ENCODE measurements at regions not wholly inside any gene's neighbourhood (a gene's known extent, or its start where the extent isn't known, plus 50 kb on each side); places are given as distances from the start of the nearest gene placed in this dataset.

DNA sequence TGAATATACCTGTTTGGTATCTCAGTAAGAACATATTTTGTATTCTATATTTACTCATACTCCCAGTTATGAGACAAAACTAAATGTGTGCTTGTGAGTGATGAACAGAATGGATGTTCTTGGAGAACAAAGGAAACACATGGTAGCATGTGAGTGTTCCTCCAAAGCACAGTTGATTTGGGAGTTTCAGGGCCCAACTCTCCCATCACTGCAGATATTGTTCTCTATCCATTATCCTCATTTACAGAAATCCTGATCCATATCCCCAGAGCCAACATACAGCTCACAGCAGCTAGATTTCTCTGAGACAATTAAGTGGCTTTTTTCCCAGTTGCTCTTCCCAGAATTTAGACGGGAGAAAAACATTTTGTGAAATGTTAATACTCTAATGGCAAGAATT is 75.6 kb upstream of the MAPRE2 start:
- TF ChIP-seq POLR2AphosphoS5 (IDR thresholded peaks at IDR 0.05; ENCODE audit: low read depth, low read length) (no peak), SIN3A (IDR thresholded peaks at IDR 0.05; ENCODE audit: borderline replicate concordance, insufficient read depth, low read depth, low read length) (no peak)
- TF ChIP-seq, protein P1, sequence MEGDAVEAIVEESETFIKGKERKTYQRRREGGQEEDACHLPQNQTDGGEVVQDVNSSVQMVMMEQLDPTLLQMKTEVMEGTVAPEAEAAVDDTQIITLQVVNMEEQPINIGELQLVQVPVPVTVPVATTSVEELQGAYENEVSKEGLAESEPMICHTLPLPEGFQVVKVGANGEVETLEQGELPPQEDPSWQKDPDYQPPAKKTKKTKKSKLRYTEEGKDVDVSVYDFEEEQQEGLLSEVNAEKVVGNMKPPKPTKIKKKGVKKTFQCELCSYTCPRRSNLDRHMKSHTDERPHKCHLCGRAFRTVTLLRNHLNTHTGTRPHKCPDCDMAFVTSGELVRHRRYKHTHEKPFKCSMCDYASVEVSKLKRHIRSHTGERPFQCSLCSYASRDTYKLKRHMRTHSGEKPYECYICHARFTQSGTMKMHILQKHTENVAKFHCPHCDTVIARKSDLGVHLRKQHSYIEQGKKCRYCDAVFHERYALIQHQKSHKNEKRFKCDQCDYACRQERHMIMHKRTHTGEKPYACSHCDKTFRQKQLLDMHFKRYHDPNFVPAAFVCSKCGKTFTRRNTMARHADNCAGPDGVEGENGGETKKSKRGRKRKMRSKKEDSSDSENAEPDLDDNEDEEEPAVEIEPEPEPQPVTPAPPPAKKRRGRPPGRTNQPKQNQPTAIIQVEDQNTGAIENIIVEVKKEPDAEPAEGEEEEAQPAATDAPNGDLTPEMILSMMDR (IDR thresholded peaks at IDR 0.05), result no peak
